H1 (cell line): ENCODE measurements at regions not wholly inside any gene's neighbourhood (a gene's known extent, or its start where the extent isn't known, plus 50 kb on each side); places are given as distances from the start of the nearest gene placed in this dataset.

Experiments
- EP300 ChIP-seq, 2 experiments: IDR thresholded peaks; 1 replicate in 1 of 2; 2 replicates in 1 of 2; pipeline ENCODE4 v1.6.1; 2011 to 2012; ENCODE audit warnings: low read depth in 2 of 2, low read length in 2 of 2, mild to moderate bottlenecking in 2 of 2, borderline replicate concordance in 1 of 2, inconsistent platforms in 1 of 2, moderate library complexity in 1 of 2
- EZH2 ChIP-seq: fragments of 200-600 bp; sonication (generic); IDR thresholded peaks from 2 replicates; pipeline ENCODE4 v1.7.1; 2012; ENCODE audit warnings: low read depth, mild to moderate bottlenecking, moderate library complexity, low read length, inconsistent platforms; ENCODE audit not compliant: severe bottlenecking
- TF ChIP-seq, protein P1 (sequence below), 3 experiments: IDR thresholded peaks; 1 replicate in 2 of 3; 2 replicates in 1 of 3; pipeline versions ENCODE4 v1.5.1 to v1.6.1; 2011; ENCODE audit warnings: low read length in 3 of 3, mild to moderate bottlenecking in 3 of 3, inconsistent platforms in 2 of 3, low read depth in 1 of 3, moderate library complexity in 1 of 3; ENCODE audit not compliant: insufficient read depth in 1 of 3; ENCODE audit errors: control extremely low read depth in 1 of 3

DNA sequence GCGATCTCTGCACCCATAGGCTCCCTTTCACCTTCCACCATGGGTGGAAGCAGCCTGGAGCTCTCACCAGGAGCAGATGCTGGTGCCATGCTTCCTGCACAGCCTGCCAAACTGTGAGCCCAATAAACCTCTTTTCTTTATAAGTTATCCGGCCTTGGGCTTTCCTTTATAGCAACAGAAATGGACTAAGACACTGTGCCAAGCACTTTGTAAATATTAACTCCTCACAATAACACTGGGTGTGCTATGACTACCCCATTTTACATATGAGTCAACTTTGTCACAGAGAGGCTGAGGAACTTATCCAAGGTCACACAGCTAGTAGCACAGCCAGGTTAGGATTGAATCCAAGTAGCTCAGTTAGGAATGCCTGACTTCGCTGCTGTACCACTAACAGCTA is 79.7 kb upstream of the KCNMA1 start:
- TF ChIP-seq, protein P1, sequence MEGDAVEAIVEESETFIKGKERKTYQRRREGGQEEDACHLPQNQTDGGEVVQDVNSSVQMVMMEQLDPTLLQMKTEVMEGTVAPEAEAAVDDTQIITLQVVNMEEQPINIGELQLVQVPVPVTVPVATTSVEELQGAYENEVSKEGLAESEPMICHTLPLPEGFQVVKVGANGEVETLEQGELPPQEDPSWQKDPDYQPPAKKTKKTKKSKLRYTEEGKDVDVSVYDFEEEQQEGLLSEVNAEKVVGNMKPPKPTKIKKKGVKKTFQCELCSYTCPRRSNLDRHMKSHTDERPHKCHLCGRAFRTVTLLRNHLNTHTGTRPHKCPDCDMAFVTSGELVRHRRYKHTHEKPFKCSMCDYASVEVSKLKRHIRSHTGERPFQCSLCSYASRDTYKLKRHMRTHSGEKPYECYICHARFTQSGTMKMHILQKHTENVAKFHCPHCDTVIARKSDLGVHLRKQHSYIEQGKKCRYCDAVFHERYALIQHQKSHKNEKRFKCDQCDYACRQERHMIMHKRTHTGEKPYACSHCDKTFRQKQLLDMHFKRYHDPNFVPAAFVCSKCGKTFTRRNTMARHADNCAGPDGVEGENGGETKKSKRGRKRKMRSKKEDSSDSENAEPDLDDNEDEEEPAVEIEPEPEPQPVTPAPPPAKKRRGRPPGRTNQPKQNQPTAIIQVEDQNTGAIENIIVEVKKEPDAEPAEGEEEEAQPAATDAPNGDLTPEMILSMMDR (IDR thresholded peaks at IDR 0.05; ENCODE audit: control extremely low read depth in 1 of 3, insufficient read depth in 1 of 3, low read depth in 1 of 3, low read length in 3 of 3), result no peak
- TF ChIP-seq EZH2 (no peak), EP300 (IDR thresholded peaks at IDR 0.05; ENCODE audit: borderline replicate concordance in 1 of 2, low read depth in 2 of 2, low read length in 2 of 2) (no peak)
